HG02623 (cell line): ENCODE measurements at regions not wholly inside any gene's neighbourhood (a gene's known extent, or its start where the extent isn't known, plus 50 kb on each side); places are given as distances from the start of the nearest gene placed in this dataset.

Experiments used
- ATAC-seq: cut with Tn5 transposase; IDR thresholded peaks from one replicate; pipeline ENCODE4 v1.9.1; 2021; ENCODE audit warnings: moderate library complexity; ENCODE audit not compliant: unreplicated experiment

DNA sequence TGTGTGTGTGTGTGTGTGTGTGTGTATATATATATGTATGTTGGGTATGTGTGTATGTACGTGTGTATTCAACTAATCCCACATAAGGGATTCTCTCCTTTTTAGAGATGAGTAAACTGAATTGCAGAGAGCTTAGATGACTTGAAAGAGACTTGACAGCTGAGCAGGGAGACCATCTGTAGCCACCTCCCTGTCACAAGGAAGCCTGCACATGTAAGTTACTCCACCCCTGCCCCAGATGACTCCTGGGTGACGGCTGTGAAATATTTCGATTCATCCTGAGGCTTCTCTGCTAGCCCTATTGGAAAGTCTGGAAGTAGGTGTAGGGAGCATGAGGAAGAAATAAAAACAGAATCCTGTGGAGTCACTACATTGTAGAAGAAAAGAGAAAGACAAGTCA, 480.4 kb downstream of the FOXO1 start:
- ATAC-seq, result no peak

- ATAC-seq, result no peak
Observed at GRCh38 chr13:40186626-40187323, 479.7 kb downstream of the FOXO1 start.

GRCh38 chr13:40187324-40187795, 479.1 kb downstream of the FOXO1 start:
- ATAC-seq, result no peak

DNA sequence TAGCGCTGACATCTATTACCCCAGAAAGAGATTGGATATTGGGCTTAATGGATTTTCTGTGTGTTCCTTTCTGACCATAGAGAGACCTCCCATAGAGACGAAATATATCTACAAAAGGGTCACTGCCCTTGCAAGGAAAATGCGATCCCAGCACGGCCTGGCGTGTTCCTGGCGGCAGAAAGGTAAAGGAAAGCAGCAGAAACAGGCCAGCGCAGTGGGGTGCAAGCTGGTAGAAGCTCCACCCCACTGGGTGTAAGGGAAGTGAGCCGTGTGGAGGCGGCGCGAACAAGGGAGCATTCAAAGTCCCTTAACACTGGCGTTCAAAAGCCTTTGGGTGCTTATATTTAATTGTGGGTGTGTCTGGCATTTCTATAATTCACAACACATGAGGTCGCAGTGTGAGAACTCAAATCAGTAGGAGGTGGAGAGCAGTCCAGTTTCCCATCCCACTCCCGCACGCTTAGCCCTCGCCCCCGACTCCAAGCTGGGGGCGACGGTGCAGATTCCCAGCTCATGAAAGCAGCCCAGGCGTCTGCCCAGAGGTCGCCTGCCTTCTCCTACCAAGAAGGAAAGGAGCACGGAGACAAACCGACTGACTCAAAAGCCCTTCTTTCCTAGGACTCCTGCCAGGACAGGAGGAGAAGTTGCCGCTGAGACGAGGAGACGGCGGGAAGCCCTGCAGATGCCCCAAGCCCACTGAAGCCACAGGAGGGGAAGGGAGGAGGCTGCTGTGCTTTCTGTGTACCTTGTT, 478.4 kb downstream of the FOXO1 start:
- ATAC-seq, result no peak

- no peak for ATAC-seq
Observed at GRCh38 chr13:40189426-40189825, 477.0 kb downstream of the FOXO1 start.

DNA sequence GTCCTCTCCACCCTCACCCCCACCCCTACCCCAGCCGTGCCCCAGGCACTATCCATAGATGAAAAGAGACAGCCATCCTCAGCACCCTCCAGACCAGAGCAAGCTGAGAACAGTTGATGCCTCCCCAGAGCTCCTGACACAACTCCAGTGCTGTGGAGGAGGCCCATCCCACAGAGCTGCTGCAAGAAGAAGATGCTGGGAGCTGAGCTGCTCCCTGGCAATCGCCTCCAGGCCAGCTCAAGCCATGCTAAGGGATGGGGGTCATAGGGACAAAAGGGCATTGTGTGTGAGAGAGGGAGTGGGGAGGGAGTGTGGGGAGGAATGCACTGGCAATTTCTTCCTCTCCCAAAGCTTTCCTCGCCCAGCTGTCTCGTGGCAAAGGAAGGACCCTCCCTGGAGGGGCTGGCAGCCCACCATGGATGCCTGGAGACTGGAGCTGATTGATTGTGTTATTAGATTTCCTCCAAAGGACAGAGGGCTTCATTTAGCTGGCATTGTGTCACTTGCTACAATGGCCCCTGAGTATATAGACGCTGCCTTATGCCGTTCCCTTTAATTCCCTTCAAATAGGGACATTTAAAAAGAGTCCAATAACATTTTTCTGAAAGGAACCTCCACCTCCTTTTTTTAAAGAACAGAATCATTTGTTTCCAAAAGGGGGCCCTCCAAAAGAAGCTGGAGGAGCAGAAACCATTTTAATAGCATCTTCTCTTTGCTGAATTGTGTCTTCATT, 476.4 kb downstream of the FOXO1 start:
- ATAC-seq, result no peak

DNA sequence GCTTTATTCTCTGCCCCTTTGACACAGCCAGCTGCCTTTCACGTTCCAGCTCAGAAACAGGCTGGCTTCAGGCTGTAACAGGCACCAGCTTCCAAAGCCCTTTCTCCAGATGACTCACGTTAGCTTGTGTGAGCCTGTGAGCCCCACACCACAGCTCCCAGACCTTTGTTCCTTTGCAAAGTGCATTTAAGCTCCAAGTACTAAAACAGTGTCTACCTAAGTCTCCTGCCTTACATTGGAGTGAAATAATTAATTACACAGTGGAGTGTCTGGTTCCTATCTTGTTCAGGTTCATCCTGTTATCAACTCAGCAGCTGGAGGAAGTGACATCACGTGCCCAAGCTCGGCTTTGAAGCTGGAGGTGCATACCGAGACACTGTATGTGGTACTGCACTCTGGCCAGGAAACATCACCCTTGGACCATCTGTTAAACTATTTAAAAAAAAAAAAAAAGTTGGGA, 475.8 kb downstream of the FOXO1 start:
- no peak for ATAC-seq

- ATAC-seq, result no peak
Observed at GRCh38 chr13:40191186-40191980, 475.1 kb downstream of the FOXO1 start.

GRCh38 chr13:40192452-40192851, 474.0 kb downstream of the FOXO1 start:
- no peak for ATAC-seq

DNA sequence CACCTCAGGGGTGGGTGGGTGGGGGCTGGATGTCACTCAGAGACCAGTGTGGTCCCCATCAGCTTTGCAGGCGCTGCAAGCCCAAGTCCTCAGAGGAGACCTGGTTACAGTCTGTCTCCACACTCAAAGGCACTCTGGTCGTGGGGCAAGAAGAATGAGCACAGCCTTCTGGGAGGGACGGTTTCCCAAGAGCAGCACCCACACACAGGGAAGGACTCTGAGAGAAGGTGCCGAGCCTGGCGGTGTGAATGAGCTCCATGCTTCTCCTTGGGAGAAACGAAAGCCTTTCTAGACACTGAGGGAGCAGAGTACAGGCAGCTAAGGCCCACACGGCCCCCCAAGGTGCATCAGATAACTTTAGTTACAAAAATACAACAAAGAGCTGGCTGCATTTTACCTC, 473.6 kb downstream of the FOXO1 start:
- ATAC-seq, result no peak

DNA sequence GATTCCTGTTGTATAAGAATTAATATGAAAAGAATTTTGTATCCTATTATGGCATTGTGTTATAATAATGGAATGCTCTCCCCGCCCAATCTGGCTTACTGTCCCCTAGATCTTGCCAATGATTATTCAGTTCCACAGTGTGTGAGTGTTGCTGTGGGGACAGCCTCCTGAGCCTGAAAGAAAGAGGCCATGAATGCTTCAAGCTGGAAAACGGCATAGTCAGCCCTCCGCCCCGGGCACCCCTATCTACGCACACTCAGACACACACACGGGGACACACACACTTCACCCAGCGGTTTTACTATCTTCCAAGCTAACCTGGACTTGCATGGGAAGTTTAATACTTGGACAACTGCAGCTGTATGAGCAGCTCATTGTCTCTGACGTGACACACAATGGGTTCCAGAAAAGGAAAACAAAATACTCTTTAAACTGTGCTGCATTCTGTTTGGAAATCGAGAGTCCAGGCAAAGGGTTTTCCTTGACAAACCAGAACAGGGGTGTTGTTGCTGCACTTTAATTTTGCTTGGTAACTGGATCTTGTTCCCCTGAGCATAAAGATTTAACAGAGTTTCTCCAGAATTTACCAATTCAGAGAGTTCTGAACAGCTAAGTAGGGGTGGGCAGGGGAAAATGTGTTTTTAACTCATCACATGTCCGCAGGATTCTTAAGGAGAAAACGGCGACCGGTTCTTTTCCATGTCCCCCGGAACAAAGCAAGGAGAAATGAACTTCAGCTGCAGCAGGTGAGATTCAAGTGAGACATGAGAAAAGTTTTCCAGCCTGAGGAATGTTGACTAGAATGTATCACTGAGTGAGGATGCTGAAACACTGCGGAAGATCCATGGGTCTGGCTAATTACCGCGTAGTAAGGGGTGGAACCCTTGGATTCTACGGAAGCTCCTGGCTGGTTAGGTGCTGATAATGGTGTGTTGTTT, 472.9 kb downstream of the FOXO1 start:
- ATAC-seq, result no peak

GRCh38 chr13:40194224-40194806, 472.1 kb downstream of the FOXO1 start:
- ATAC-seq, result no peak

GRCh38 chr13:40197049-40197448, 469.4 kb downstream of the FOXO1 start:
- ATAC-seq, result no peak

- ATAC-seq, result no peak
Observed at GRCh38 chr13:40197936-40198595, 468.4 kb downstream of the FOXO1 start.

DNA sequence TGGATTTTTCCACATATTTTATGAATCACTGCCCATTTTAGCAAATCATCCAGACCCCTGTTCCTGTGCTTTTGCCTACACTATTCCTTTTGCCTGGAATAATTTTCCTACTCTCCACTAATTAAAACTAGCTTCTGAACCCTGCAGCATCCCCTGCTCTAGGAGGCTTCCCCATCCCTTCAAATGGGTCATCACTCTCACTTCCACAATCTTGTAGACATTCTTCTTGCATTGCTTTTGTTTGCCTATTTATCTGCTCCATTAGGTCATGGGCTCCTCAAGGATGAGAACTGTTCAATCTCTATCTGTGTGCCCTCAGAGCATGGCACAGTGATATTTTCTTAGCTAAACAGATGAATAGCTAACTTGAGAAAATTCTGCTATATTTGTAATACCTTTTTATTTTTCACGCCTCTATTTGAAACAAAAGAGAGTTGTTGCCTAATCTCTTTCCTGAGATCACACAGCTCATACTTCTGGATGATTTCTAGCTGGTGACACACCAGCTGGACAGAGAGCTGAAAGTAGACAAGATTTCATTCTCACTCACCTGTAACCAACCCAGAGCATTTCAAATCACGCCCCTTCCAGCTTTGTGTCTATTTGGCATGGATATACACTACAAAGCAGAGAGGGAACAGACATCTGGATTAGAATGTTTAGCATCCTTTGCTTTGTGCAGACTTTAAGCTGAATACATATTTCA, 466.0 kb downstream of the FOXO1 start:
- ATAC-seq, result no peak

GRCh38 chr13:40204246-40204645, 462.2 kb downstream of the FOXO1 start:
- no peak for ATAC-seq

DNA sequence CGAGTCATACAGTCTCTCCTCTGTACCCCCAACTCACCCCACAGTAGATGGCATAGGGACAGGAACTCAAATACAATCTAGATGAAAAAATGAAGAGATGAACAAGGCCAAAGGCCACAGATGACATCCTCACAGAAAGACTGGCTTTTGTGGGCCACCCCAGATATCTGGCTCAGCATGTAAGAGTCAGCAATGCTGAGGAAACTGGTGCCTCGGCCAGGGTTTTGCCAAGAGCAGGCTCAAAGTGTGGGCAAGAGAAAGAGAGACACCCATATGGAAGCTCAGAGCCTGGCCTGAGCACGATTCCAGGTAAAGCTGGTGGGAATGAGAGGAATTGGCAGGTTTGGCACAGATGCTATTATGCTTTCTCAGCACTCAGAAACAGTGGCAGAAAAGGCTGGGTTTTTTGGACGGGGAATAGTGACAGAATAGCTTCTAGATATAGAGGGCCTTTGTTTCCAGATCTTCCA, 460.6 kb downstream of the FOXO1 start:
- ATAC-seq, result no peak
